GM12892 (cell line): ENCODE measurements at regions not wholly inside any gene's neighbourhood (a gene's known extent, or its start where the extent isn't known, plus 50 kb on each side); places are given as distances from the start of the nearest gene placed in this dataset.

Experiments
- POLR2A ChIP-seq: IDR thresholded peaks from 2 replicates; pipeline ENCODE4 v1.6.1; 2011; ENCODE audit warnings: low read depth, low read length, control low read depth
- POLR2AphosphoS5 ChIP-seq: IDR thresholded peaks from 2 replicates; pipeline ENCODE4 v1.6.1; 2011; ENCODE audit warnings: low read depth, low read length, control low read depth

DNA sequence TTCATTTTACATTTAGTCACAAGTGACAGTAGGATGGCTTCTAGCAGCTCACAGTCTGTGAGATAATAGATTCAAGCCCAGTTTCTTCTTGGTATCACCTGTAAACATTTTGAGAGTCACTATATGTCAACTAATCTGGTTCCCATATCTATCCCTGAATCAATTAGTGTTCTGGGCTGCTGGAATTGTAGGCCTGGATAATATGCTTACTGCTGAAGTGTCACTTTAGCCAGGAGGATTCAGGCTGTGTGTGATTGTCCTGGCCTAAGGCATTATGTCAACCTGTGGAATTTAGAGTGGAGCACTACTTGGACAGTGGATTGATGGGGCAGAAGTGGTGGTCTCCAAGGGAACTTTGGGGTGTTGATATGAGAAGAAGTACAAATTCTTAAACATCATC is 1071.8 kb upstream of the CITED2 start:
- no peak for TF ChIP-seq POLR2A
- TF ChIP-seq POLR2AphosphoS5, result no peak
